ENCODE measurements at regions not wholly inside any gene's neighbourhood (a gene's known extent, or its start where the extent isn't known, plus 50 kb on each side); places are given as distances from the start of the nearest gene placed in this dataset.
A peak's percentile ranks its signal among the peaks of the same experiment; 100 is the strongest.

DNA sequence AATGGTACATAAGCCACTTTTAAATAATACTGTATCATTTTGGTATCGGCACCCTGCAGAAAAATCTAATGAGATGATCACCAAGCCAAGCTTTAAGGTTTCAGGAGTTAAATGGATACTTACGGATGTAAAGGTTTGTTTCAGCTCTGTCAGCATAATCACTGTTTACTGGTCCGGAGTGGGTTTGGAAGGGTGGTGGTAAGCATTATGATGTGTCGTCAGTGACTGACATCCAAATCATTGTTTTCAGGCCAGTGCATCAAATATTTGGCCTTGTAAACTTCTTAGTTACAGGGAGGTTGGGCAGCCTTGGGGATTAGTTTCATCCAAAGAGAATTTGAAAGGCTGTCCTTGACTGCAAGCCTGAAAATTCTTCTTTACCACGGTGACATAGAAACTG is 50.0 kb upstream of the ATL2 start:
- intact Hi-C loops (cut with DNase I), result no loop called here
- no peak for DNase-seq
- Histone ChIP-seq H3K36me3 (no peaks in the 10 kb centered on the region), H3K27me3 (no peaks in the 10 kb centered on the region), H3K27ac (peak overlapping the region in 2 of 3 donors; percentile 68 to 73), H3K4me1 (peaks cover 20 to 23% of the 10 kb centered on the region in 2 donors), H3K9me3 (no peaks in the 10 kb centered on the region), H3K4me3 (replicated peaks in 1 of 3) (no peak overlapping the region)
- no peak for TF ChIP-seq POLR2A (IDR thresholded peaks at IDR 0.05)
- TF ChIP-seq, protein P1, sequence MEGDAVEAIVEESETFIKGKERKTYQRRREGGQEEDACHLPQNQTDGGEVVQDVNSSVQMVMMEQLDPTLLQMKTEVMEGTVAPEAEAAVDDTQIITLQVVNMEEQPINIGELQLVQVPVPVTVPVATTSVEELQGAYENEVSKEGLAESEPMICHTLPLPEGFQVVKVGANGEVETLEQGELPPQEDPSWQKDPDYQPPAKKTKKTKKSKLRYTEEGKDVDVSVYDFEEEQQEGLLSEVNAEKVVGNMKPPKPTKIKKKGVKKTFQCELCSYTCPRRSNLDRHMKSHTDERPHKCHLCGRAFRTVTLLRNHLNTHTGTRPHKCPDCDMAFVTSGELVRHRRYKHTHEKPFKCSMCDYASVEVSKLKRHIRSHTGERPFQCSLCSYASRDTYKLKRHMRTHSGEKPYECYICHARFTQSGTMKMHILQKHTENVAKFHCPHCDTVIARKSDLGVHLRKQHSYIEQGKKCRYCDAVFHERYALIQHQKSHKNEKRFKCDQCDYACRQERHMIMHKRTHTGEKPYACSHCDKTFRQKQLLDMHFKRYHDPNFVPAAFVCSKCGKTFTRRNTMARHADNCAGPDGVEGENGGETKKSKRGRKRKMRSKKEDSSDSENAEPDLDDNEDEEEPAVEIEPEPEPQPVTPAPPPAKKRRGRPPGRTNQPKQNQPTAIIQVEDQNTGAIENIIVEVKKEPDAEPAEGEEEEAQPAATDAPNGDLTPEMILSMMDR (IDR thresholded peaks at IDR 0.05), result no peak
- 74 to 90% methylated on average over 5 of the region's 5 CpGs for WGBS, 2 donors

All from thyroid gland (tissue), 4 donors.